B cell (primary cell): ENCODE measurements at regions not wholly inside any gene's neighbourhood (a gene's known extent, or its start where the extent isn't known, plus 50 kb on each side); places are given as distances from the start of the nearest gene placed in this dataset.
"Not testable (repeated sequence)": the region's sequence is repeated elsewhere in the genome, so short reads cannot be mapped to it uniquely, and the experiment has no call there.

Experiments
- ATAC-seq: fragments of 200-7000 bp; cut with Tn5 transposase; one replicate; pipeline ENCODE4 v1.10.0; 2021; ENCODE audit warnings: low read depth, mild to moderate bottlenecking, moderate number of reproducible peaks, moderate library complexity
- CTCF ChIA-PET: fragments of 350-600 bp; sonication (Branson Sonifier 250); formaldehyde crosslinking; loops from one replicate; lab custom pipeline; 2021; ENCODE audit warnings: antibody characterized with exemption, inconsistent platforms; lab: Charles Lee
- POLR2A ChIA-PET: fragments of 350-600 bp; sonication (Branson Sonifier 250); formaldehyde crosslinking; loops from one replicate; lab custom pipeline; 2021; ENCODE audit warnings: antibody characterized with exemption; lab: Charles Lee
- DNase-seq: peaks from one replicate; pipeline ENCODE4 v3.0.0; 2013
- H2AFZ ChIP-seq: 2 replicates; pipeline ENCODE4 v1.6.1; 2012; ENCODE audit warnings: mild to moderate bottlenecking, low read depth, low read length; ENCODE audit not compliant: insufficient read depth, poor library complexity, severe bottlenecking
- H3K27ac ChIP-seq, 2 donors: 1 replicate in 1 of 2; 2 replicates in 1 of 2; pipeline ENCODE4 v1.5.1; 2012 to 2013; ENCODE audit warnings: low read length in 2 of 2, mild to moderate bottlenecking in 2 of 2, moderate library complexity in 1 of 2
- H3K27me3 ChIP-seq, 4 experiments: fragments of 200-600 bp in 1 of 4; sonication (generic) in 1 of 4; replicated peaks in 1 of 4; 1 replicate in 2 of 4; 2 replicates in 2 of 4; pipeline versions ENCODE4 v1.6.1 to v1.7.0; 2013 to 2016; ENCODE audit warnings: low read length in 3 of 4, mild to moderate bottlenecking in 2 of 4, mixed read lengths in 1 of 4, moderate library complexity in 1 of 4; ENCODE audit not compliant: insufficient read depth in 4 of 4, control insufficient read depth in 3 of 4; ENCODE audit errors: control extremely low read depth in 1 of 4
- H3K36me3 ChIP-seq, 2 experiments: replicated peaks in 1 of 2; 1 replicate in 1 of 2; 2 replicates in 1 of 2; pipeline versions ENCODE4 v1.6.1 to v1.7.1; 2013; ENCODE audit warnings: low read length in 1 of 2; ENCODE audit not compliant: insufficient read depth in 2 of 2, control insufficient read depth in 1 of 2; ENCODE audit errors: control extremely low read depth in 1 of 2, extremely low read depth in 1 of 2
- H3K4me1 ChIP-seq, 2 donors: fragments of 200-600 bp in 1 of 2; sonication (generic) in 1 of 2; 1 replicate in 1 of 2; 2 replicates in 1 of 2; pipeline versions ENCODE4 v1.5.1 to v1.6.1; 2013 to 2017; ENCODE audit warnings: low read length in 2 of 2; ENCODE audit not compliant: control insufficient read depth in 2 of 2, insufficient read depth in 2 of 2
- H3K4me2 ChIP-seq: replicated peaks from 2 replicates; pipeline ENCODE3; 2012; ENCODE audit warnings: mild to moderate bottlenecking, low read depth, low read length; ENCODE audit not compliant: poor library complexity, severe bottlenecking
- H3K4me3 ChIP-seq, 5 experiments: fragments of 200-600 bp in 1 of 5; sonication (generic) in 1 of 5; 1 replicate in 3 of 5; 2 replicates in 2 of 5; pipeline versions ENCODE4 v1.5.1 to v1.7.0; 2011 to 2016; ENCODE audit warnings: low read length in 4 of 5, mild to moderate bottlenecking in 4 of 5, low read depth in 2 of 5, control low read depth in 1 of 5, moderate library complexity in 1 of 5; ENCODE audit not compliant: insufficient read depth in 1 of 5; ENCODE audit errors: control extremely low read depth in 1 of 5, extremely low read depth in 1 of 5
- H3K79me2 ChIP-seq: fragments of 200-600 bp; sonication (generic); one replicate; pipeline ENCODE4 v1.6.0; 2016; ENCODE audit warnings: low read length; ENCODE audit not compliant: control insufficient read depth, insufficient read depth
- H3K9ac ChIP-seq: fragments of 200-600 bp; sonication (generic); 2 replicates; pipeline ENCODE4 v1.6.1; 2017; ENCODE audit warnings: mild to moderate bottlenecking, low read length, moderate library complexity
- H3K9me3 ChIP-seq, 3 donors: one replicate each; pipeline versions ENCODE4 v1.6.1 to v1.7.1; 2013; ENCODE audit warnings: low read length in 2 of 3; ENCODE audit not compliant: control insufficient read depth in 2 of 3, insufficient read depth in 1 of 3; ENCODE audit errors: control extremely low read depth in 1 of 3
- H4K20me1 ChIP-seq: 2 replicates; pipeline ENCODE4 v1.6.0; 2012; ENCODE audit warnings: mild to moderate bottlenecking, low read length; ENCODE audit not compliant: insufficient read depth, control insufficient read depth, poor library complexity, severe bottlenecking
- H3K27ac Mint-ChIP-seq: one replicate; pipeline ENCODE4 v1.8.0; 2021; ENCODE audit warnings: mixed read lengths
- H3K27me3 Mint-ChIP-seq: one replicate; pipeline ENCODE4 v1.8.0; 2021; ENCODE audit warnings: mixed read lengths
- H3K4me1 Mint-ChIP-seq: one replicate; pipeline ENCODE4 v1.8.0; 2021; ENCODE audit warnings: mixed read lengths
- H3K4me3 Mint-ChIP-seq: one replicate; pipeline ENCODE4 v1.8.0; 2021; ENCODE audit warnings: mixed read lengths
- H3K9me3 Mint-ChIP-seq: one replicate; pipeline ENCODE4 v1.8.0; 2022; ENCODE audit warnings: mixed read lengths; ENCODE audit not compliant: insufficient read depth
- CTCF ChIP-seq: fragments of 200-600 bp; IDR thresholded peaks from one replicate; pipeline ENCODE4 v1.8.0; 2022; ENCODE audit warnings: antibody characterized with exemption, mild to moderate bottlenecking
- EZH2 ChIP-seq: IDR thresholded peaks from 2 replicates; pipeline ENCODE4 v1.6.1; 2012; ENCODE audit warnings: borderline replicate concordance, low read depth, mild to moderate bottlenecking, moderate library complexity, low read length; ENCODE audit not compliant: insufficient read depth, poor library complexity, severe bottlenecking
- WGBS: methylation state at CpG from one replicate; pipeline ENCODE4 v1.1.5; 2013; ENCODE audit warnings: missing lambda C conversion rate; ENCODE audit not compliant: insufficient coverage; 5-methylcytosine and 5-hydroxymethylcytosine counted together
- intact Hi-C: fragments of 100-400 bp; cut with micrococcal nuclease; formaldehyde crosslinking; loops from one replicate; pipeline ENCODE4 v1.10.0; 2022

DNA sequence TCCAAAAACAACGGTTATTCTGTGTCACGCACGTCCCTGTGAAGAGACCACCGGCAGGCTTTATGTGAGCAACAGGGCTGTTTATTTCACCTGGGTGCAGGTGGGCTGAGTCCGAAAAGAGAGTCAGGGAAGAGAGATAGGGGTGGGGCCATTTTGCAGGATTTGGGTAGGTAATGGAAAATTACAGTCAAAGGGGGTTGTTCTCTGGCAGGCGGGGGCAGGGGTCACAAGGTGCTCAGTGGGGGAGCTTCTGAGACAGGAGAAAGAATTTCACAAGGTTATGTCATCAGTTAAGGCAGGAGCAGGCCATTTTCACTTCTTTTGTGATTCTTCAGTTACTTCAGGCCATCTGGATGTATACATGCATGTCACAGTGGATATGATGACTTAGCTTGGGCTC is 467.0 kb downstream of the PYDC2 start:
- ATAC-seq, result not testable (repeated sequence)

DNA sequence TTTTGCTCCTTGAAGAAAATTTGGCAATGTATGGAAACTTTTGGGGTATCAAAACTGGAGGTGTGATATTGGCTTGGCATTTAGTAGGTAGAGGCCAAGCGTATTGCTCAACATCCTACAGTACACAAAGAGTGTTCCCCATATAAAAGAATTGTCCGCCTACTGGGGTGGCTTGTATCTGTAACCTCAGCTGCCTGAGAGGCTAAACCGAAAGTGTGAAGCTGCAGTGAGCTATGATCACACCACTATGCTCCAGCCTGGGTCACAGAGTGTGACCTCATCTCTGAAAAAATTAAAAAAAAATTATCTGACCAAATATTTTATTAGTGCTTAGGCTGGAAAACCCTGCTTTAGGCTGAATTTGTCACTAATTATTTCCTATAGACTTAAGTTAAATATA is 483.9 kb downstream of the PYDC2 start:
- POLR2A ChIA-PET, result no interaction called here

More for the DNA sequence above, 467.0 kb downstream of the PYDC2 start:
- H3K4me3 Mint-ChIP-seq, H3K4me1 ChIP-seq, DNase-seq, H2AFZ ChIP-seq, H3K4me3 ChIP-seq, H3K79me2 ChIP-seq, H3K27ac Mint-ChIP-seq, H3K9ac ChIP-seq, intact Hi-C loops, H3K36me3 ChIP-seq, CTCF ChIA-PET, H3K27ac ChIP-seq, H3K4me2 ChIP-seq, H4K20me1 ChIP-seq, H3K9me3 ChIP-seq, H3K9me3 Mint-ChIP-seq, POLR2A ChIA-PET, H3K4me1 Mint-ChIP-seq, H3K27me3 Mint-ChIP-seq, H3K27me3 ChIP-seq: not testable (repeated sequence)
- WGBS, result 96% methylated on average over 5 of the region's 6 CpGs

More for the DNA sequence above, 483.9 kb downstream of the PYDC2 start:
- CTCF ChIA-PET, result no interaction called here
- intact Hi-C loops, result no loop called here
- whole genome bisulfite sequencing, result no CpG with 5 or more reads among the region's 3 CpGs
- TF ChIP-seq EZH2, result no peak
- TF ChIP-seq CTCF, result no peak
- H3K79me2 ChIP-seq, result no peaks in the 10 kb centered on the region
- DNase-seq (no peak), ATAC-seq (no peak)
- Mint-ChIP-seq H3K27me3 (no peaks in the 10 kb centered on the region), H3K4me1 (no peaks in the 10 kb centered on the region), H3K4me3 (no peak overlapping the region), H3K27ac (no peak overlapping the region), H3K9me3 (no peaks in the 10 kb centered on the region)
- no peaks in the 10 kb centered on the region for H3K36me3 ChIP-seq
- no peaks in the 10 kb centered on the region for H3K4me1 ChIP-seq
- no peak overlapping the region for H3K4me3 ChIP-seq
- H3K27ac ChIP-seq, result no peak overlapping the region
- no peak overlapping the region for H3K9ac ChIP-seq
- H3K27me3 ChIP-seq, result no peaks in the 10 kb centered on the region
- H2AFZ ChIP-seq, result no peak overlapping the region
- H3K9me3 ChIP-seq, result no peaks in the 10 kb centered on the region
- H4K20me1 ChIP-seq, result no peaks in the 10 kb centered on the region
- no peak overlapping the region for H3K4me2 ChIP-seq
